Endodermal cell (in vitro differentiated cells): ENCODE measurements at regions not wholly inside any gene's neighbourhood (a gene's known extent, or its start where the extent isn't known, plus 50 kb on each side); places are given as distances from the start of the nearest gene placed in this dataset.

Experiments used
- DNase-seq: peaks from one replicate; pipeline ENCODE4 v3.0.0-alpha.2; 2017
- H3K27ac ChIP-seq: 2 replicates; pipeline ENCODE4 v1.5.1; 2013; ENCODE audit warnings: mild to moderate bottlenecking, low read depth, low read length, moderate library complexity
- H3K27me3 ChIP-seq: 2 replicates; pipeline ENCODE4 v1.6.1; 2013; ENCODE audit warnings: mild to moderate bottlenecking, low read length, moderate library complexity; ENCODE audit not compliant: insufficient read depth, control insufficient read depth, poor library complexity, severe bottlenecking
- H3K36me3 ChIP-seq: 2 replicates; pipeline ENCODE4 v1.7.0; 2013; ENCODE audit warnings: mild to moderate bottlenecking, low read length, moderate library complexity; ENCODE audit not compliant: control insufficient read depth, insufficient read depth
- H3K4me1 ChIP-seq: one replicate; pipeline ENCODE4 v1.7.0; 2013; ENCODE audit warnings: low read length; ENCODE audit not compliant: control insufficient read depth, insufficient read depth
- H3K4me3 ChIP-seq: 2 replicates; pipeline ENCODE4 v1.5.1; 2013; ENCODE audit warnings: mild to moderate bottlenecking, low read length, moderate library complexity
- H3K9ac ChIP-seq: 2 replicates; pipeline ENCODE4 v1.6.1; 2013; ENCODE audit warnings: mild to moderate bottlenecking, low read length, moderate library complexity; ENCODE audit not compliant: poor library complexity, severe bottlenecking; ENCODE audit errors: extremely low read depth
- H3K9me3 ChIP-seq: 2 replicates; pipeline ENCODE4 v1.6.1; 2013; ENCODE audit warnings: mild to moderate bottlenecking, low read length, moderate library complexity; ENCODE audit not compliant: control insufficient read depth
- H3K27ac Mint-ChIP-seq: 2 replicates; pipeline ENCODE4 v1.8.0; 2020; ENCODE audit warnings: mixed read lengths
- H3K27me3 Mint-ChIP-seq: 2 replicates; pipeline ENCODE4 v1.8.0; 2021; ENCODE audit warnings: mild to moderate bottlenecking, mixed read lengths; ENCODE audit not compliant: insufficient read depth
- H3K36me3 Mint-ChIP-seq: 2 replicates; pipeline ENCODE4 v1.8.0; 2020; ENCODE audit warnings: low read depth, mixed read lengths
- H3K4me1 Mint-ChIP-seq: 2 replicates; pipeline ENCODE4 v1.8.0; 2020; ENCODE audit warnings: mixed read lengths
- H3K4me3 Mint-ChIP-seq: 2 replicates; pipeline ENCODE4 v1.8.0; 2020; ENCODE audit warnings: mild to moderate bottlenecking, moderate library complexity, mixed read lengths
- H3K9me3 Mint-ChIP-seq: 2 replicates; pipeline ENCODE4 v1.8.0; 2020; ENCODE audit warnings: mild to moderate bottlenecking, mixed read lengths
- CTCF ChIP-seq: fragments of 200-600 bp; sonication (generic); conservative IDR thresholded peaks from 2 replicates; pipeline ENCODE4 v1.5.0; 2021; ENCODE audit warnings: antibody characterized with exemption, mild to moderate bottlenecking
- WGBS, 2 experiments: methylation state at CpG; one replicate each; pipeline versions ENCODE4 v1.1.5 to v1.1.7; 2013; ENCODE audit warnings: missing lambda C conversion rate in 2 of 2, mixed read lengths in 1 of 2; ENCODE audit not compliant: insufficient coverage in 1 of 2, insufficient read length in 1 of 2; 5-methylcytosine and 5-hydroxymethylcytosine counted together

- Mint-ChIP-seq H3K36me3 (no peaks in the 10 kb centered on the region), H3K4me1 (peaks cover 28% of the 10 kb centered on the region), H3K9me3 (no peaks in the 10 kb centered on the region), H3K27ac (no peak overlapping the region), H3K27me3 (peaks cover 4% of the 10 kb centered on the region), H3K4me3 (no peak overlapping the region)
- Histone ChIP-seq H3K4me3 (no peak overlapping the region), H3K36me3 (no peaks in the 10 kb centered on the region), H3K9ac (no peak overlapping the region), H3K27me3 (no peaks in the 10 kb centered on the region), H3K27ac (no peak overlapping the region), H3K4me1 (peaks cover 7% of the 10 kb centered on the region), H3K9me3 (no peaks in the 10 kb centered on the region)
- no peak for DNase-seq
- WGBS, 2 experiments: 76 to 94% methylated on average over 2 to 3 of the region's 3 CpGs
- TF ChIP-seq CTCF: no peak
Measured at GRCh38 chr3:188001093-188001492, 152.9 kb upstream of the LPP start.

- Mint-ChIP-seq H3K36me3 (no peaks in the 10 kb centered on the region), H3K4me3 (no peak overlapping the region), H3K27ac (no peak overlapping the region), H3K4me1 (peaks cover 28% of the 10 kb centered on the region), H3K27me3 (peaks cover 2% of the 10 kb centered on the region), H3K9me3 (no peaks in the 10 kb centered on the region)
- H3K36me3 ChIP-seq: no peaks in the 10 kb centered on the region
- no peak for TF ChIP-seq CTCF
- H3K27me3 ChIP-seq: no peaks in the 10 kb centered on the region
- no peak overlapping the region for H3K27ac ChIP-seq
- no peaks in the 10 kb centered on the region for H3K9me3 ChIP-seq
- DNase-seq: no peak
- H3K4me3 ChIP-seq: no peak overlapping the region
- H3K9ac ChIP-seq: no peak overlapping the region
- peaks cover 7% of the 10 kb centered on the region for H3K4me1 ChIP-seq
Measured at GRCh38 chr3:188001926-188002325, 152.0 kb upstream of the LPP start.

GRCh38 chr3:188002626-188003138 is 151.3 kb upstream of the LPP start:
- TF ChIP-seq CTCF: no peak
- Mint-ChIP-seq H3K27ac (no peak overlapping the region), H3K36me3 (no peaks in the 10 kb centered on the region), H3K4me3 (no peak overlapping the region), H3K4me1 (peaks cover 28% of the 10 kb centered on the region), H3K27me3 (peaks cover 2% of the 10 kb centered on the region), H3K9me3 (no peaks in the 10 kb centered on the region)
- no peak overlapping the region for H3K9ac ChIP-seq
- DNase-seq: no peak
- WGBS, 2 experiments: 86 to 96% methylated on average over 1 of the region's 1 CpG
- H3K4me1 ChIP-seq: peaks cover 7% of the 10 kb centered on the region
- no peaks in the 10 kb centered on the region for H3K9me3 ChIP-seq
- no peak overlapping the region for H3K4me3 ChIP-seq
- no peaks in the 10 kb centered on the region for H3K36me3 ChIP-seq
- H3K27ac ChIP-seq: no peak overlapping the region
- H3K27me3 ChIP-seq: no peaks in the 10 kb centered on the region
